IMR-90 (cell line): ENCODE measurements at regions not wholly inside any gene's neighbourhood (a gene's known extent, or its start where the extent isn't known, plus 50 kb on each side); places are given as distances from the start of the nearest gene placed in this dataset.

Experiments used
- ATAC-seq: fragments of 200-7000 bp; cut with Tn5 transposase; 2 replicates; pipeline ENCODE4 v1.9.1; 2020; ENCODE audit warnings: low read depth, mild to moderate bottlenecking, moderate library complexity
- BruUV-seq: library from RNA; stranded (reverse); fragments of 400-500 nt; replicated peaks from 2 replicates; lab custom pipeline; 2021; lab: Mats Ljungman, UMichigan
- CTCF ChIA-PET: fragments of 300-600 bp; formaldehyde crosslinking; extraction: SDS; loops from one replicate; lab custom pipeline; 2021; ENCODE audit warnings: antibody characterized with exemption; lab: Yijun Ruan, JAX
- POLR2A ChIA-PET: fragments of 300-600 bp; sonication (Branson Sonifier 250); formaldehyde crosslinking; loops from one replicate; lab custom pipeline; 2022; ENCODE audit warnings: antibody characterized with exemption; ENCODE audit not compliant: unreplicated experiment; lab: Charles Lee
- DNase-seq: peaks from one replicate; pipeline ENCODE4 v3.0.0; 2013
- H2AFZ ChIP-seq: replicated peaks from 2 replicates; pipeline ENCODE3; 2013; ENCODE audit warnings: low read length, mild to moderate bottlenecking; ENCODE audit not compliant: poor library complexity
- H2AK5ac ChIP-seq: 2 replicates; pipeline ENCODE4 v1.6.1; 2013; ENCODE audit warnings: low read depth, low read length, inconsistent platforms
- H2AK9ac ChIP-seq: replicated peaks from 2 replicates; pipeline ENCODE3; 2013; ENCODE audit warnings: mild to moderate bottlenecking, low read depth, low read length, moderate library complexity; ENCODE audit not compliant: poor library complexity
- H2BK120ac ChIP-seq: 2 replicates; pipeline ENCODE4 v1.6.1; 2013; ENCODE audit warnings: low read depth, low read length, inconsistent platforms
- H2BK15ac ChIP-seq: 3 replicates; pipeline ENCODE4 v1.6.1; 2013; ENCODE audit warnings: low read depth, low read length, inconsistent platforms
- H2BK20ac ChIP-seq: 2 replicates; pipeline ENCODE4 v1.6.1; 2013; ENCODE audit warnings: low read depth, mild to moderate bottlenecking, inconsistent platforms, low read length, moderate library complexity
- H2BK5ac ChIP-seq: 2 replicates; pipeline ENCODE4 v1.6.1; 2013; ENCODE audit warnings: mild to moderate bottlenecking, low read depth, low read length, inconsistent platforms; ENCODE audit not compliant: poor library complexity, severe bottlenecking
- H3K14ac ChIP-seq: replicated peaks from 2 replicates; pipeline ENCODE4 v1.6.1; 2013; ENCODE audit warnings: low read depth, low read length, inconsistent platforms
- H3K18ac ChIP-seq: 2 replicates; pipeline ENCODE4 v1.6.1; 2013; ENCODE audit warnings: low read depth, low read length, control low read depth
- H3K23ac ChIP-seq: 2 replicates; pipeline ENCODE4 v1.6.1; 2013; ENCODE audit warnings: low read depth, low read length, inconsistent platforms
- H3K27ac ChIP-seq: 2 replicates; pipeline ENCODE4 v1.5.1; 2013; ENCODE audit warnings: mild to moderate bottlenecking, control low read depth, low read length; ENCODE audit not compliant: insufficient read depth
- H3K27me3 ChIP-seq: 2 replicates; pipeline ENCODE4 v1.6.1; 2013; ENCODE audit warnings: low read length; ENCODE audit not compliant: control insufficient read depth, insufficient read depth
- H3K36me3 ChIP-seq: 2 replicates; pipeline ENCODE4 v1.6.1; 2013; ENCODE audit warnings: low read length, mixed read lengths; ENCODE audit not compliant: control insufficient read depth, insufficient read depth
- H3K4ac ChIP-seq: 2 replicates; pipeline ENCODE4 v1.6.1; 2013; ENCODE audit warnings: low read depth, low read length, inconsistent platforms
- H3K4me1 ChIP-seq: 2 replicates; pipeline ENCODE4 v1.6.1; 2013; ENCODE audit warnings: low read length, mixed read lengths; ENCODE audit not compliant: control insufficient read depth, insufficient read depth
- H3K4me2 ChIP-seq: 2 replicates; pipeline ENCODE4 v1.6.1; 2013; ENCODE audit warnings: low read depth, mild to moderate bottlenecking, control low read depth, low read length, moderate library complexity
- H3K4me3 ChIP-seq: 2 replicates; pipeline ENCODE4 v1.5.1; 2013; ENCODE audit warnings: low read depth, mild to moderate bottlenecking, control low read depth, low read length, moderate library complexity; ENCODE audit not compliant: insufficient read depth
- H3K56ac ChIP-seq: 2 replicates; pipeline ENCODE4 v1.6.1; 2013; ENCODE audit warnings: low read length, inconsistent platforms; ENCODE audit not compliant: insufficient read depth; ENCODE audit errors: extremely low read depth
- H3K79me1 ChIP-seq, 2 experiments: 2 replicates each; pipeline ENCODE4 v1.6.1; 2013; ENCODE audit warnings: low read length in 2 of 2, inconsistent platforms in 1 of 2, low read depth in 1 of 2
- H3K9ac ChIP-seq: 2 replicates; pipeline ENCODE4 v1.6.1; 2013; ENCODE audit warnings: low read depth, low read length, control low read depth
- H3K9me1 ChIP-seq: 2 replicates; pipeline ENCODE4 v1.6.1; 2013; ENCODE audit warnings: low read length, inconsistent platforms; ENCODE audit not compliant: insufficient read depth
- H3K9me3 ChIP-seq: 2 replicates; pipeline ENCODE4 v1.6.1; 2013; ENCODE audit warnings: low read length; ENCODE audit not compliant: control insufficient read depth, insufficient read depth
- H4K20me1 ChIP-seq: 2 replicates; pipeline ENCODE4 v1.6.1; 2013; ENCODE audit warnings: low read length, inconsistent platforms; ENCODE audit not compliant: insufficient read depth
- H4K5ac ChIP-seq: 2 replicates; pipeline ENCODE4 v1.6.1; 2013; ENCODE audit warnings: mild to moderate bottlenecking, low read depth, low read length, control low read depth
- H4K8ac ChIP-seq, 2 experiments: 2 replicates each; pipeline ENCODE4 v1.6.1; 2013; ENCODE audit warnings: low read depth in 2 of 2, low read length in 2 of 2, control low read depth in 1 of 2, inconsistent platforms in 1 of 2
- H4K91ac ChIP-seq: 2 replicates; pipeline ENCODE4 v1.6.1; 2013; ENCODE audit warnings: low read depth, low read length, inconsistent platforms; ENCODE audit not compliant: insufficient read depth
- BHLHE40 ChIP-seq: fragments of 150-350 bp; IDR thresholded peaks from 2 replicates; pipeline ENCODE4 v1.6.1; 2016; ENCODE audit warnings: mild to moderate bottlenecking, low read depth, low read length
- CEBPB ChIP-seq: IDR thresholded peaks from 2 replicates; pipeline ENCODE4 v1.6.1; 2012; ENCODE audit warnings: low read depth, low read length, improper control_type of control experiment
- CHD1 ChIP-seq: IDR thresholded peaks from 2 replicates; pipeline ENCODE4 v1.6.1; 2012; ENCODE audit warnings: low read depth, low read length, improper control_type of control experiment
- CTCF ChIP-seq: conservative IDR thresholded peaks from 2 replicates; pipeline ENCODE4 v1.5.1; 2012; ENCODE audit warnings: mild to moderate bottlenecking, low read depth, low read length, improper control_type of control experiment
- ELK1 ChIP-seq: fragments of 150-350 bp; IDR thresholded peaks from 2 replicates; pipeline ENCODE4 v1.6.1; 2016; ENCODE audit warnings: low read depth, mild to moderate bottlenecking, low read length, moderate library complexity, borderline replicate concordance
- FOS ChIP-seq: fragments of 150-350 bp; IDR thresholded peaks from 2 replicates; pipeline ENCODE4 v1.6.1; 2016; ENCODE audit warnings: low read depth, low read length
- MAFK ChIP-seq: IDR thresholded peaks from 2 replicates; pipeline ENCODE4 v1.6.1; 2012; ENCODE audit warnings: low read depth, low read length, improper control_type of control experiment
- MAZ ChIP-seq: IDR thresholded peaks from 2 replicates; pipeline ENCODE4 v1.6.1; 2012; ENCODE audit warnings: low read depth, mild to moderate bottlenecking, low read length, improper control_type of control experiment, moderate library complexity, borderline replicate concordance
- MXI1 ChIP-seq: IDR thresholded peaks from 2 replicates; pipeline ENCODE4 v1.6.1; 2012; ENCODE audit warnings: low read depth, mild to moderate bottlenecking, low read length, moderate library complexity, borderline replicate concordance
- NFE2L2 ChIP-seq: fragments of 150-350 bp; IDR thresholded peaks from 2 replicates; pipeline ENCODE4 v1.6.1; 2016; ENCODE audit warnings: low read depth, mild to moderate bottlenecking, low read length
- POLR2A ChIP-seq: IDR thresholded peaks from 2 replicates; pipeline ENCODE4 v1.6.1; 2012; ENCODE audit warnings: mild to moderate bottlenecking, low read depth, low read length
- RAD21 ChIP-seq: IDR thresholded peaks from 2 replicates; pipeline ENCODE4 v1.6.1; 2012; ENCODE audit warnings: low read length, improper control_type of control experiment
- RCOR1 ChIP-seq: IDR thresholded peaks from 2 replicates; pipeline ENCODE4 v1.6.1; 2012; ENCODE audit warnings: mild to moderate bottlenecking, low read length, improper control_type of control experiment; ENCODE audit not compliant: insufficient replicate concordance
- RFX5 ChIP-seq: IDR thresholded peaks from 2 replicates; pipeline ENCODE4 v1.8.0; 2012; ENCODE audit warnings: low read depth, mild to moderate bottlenecking, low read length, moderate library complexity
- SMC3 ChIP-seq: fragments of 150-350 bp; IDR thresholded peaks from 2 replicates; pipeline ENCODE4 v1.6.1; 2016; ENCODE audit warnings: low read depth, mild to moderate bottlenecking, antibody characterized with exemption, low read length, moderate library complexity
- WGBS, 2 experiments: methylation state at CpG; one replicate each; pipeline versions ENCODE4 v1.1.5 to v1.1.7; 2013; ENCODE audit warnings: missing lambda C conversion rate in 2 of 2; ENCODE audit not compliant: insufficient read length in 1 of 2; ENCODE audit errors: extremely low coverage in 2 of 2; 5-methylcytosine and 5-hydroxymethylcytosine counted together
- dilution Hi-C: fragments of 300-500 bp; cut with HindIII; formaldehyde crosslinking; loops from one replicate; pipeline ENCODE4 v1.14.3; 2018; ENCODE audit warnings: low sequenced_read_pairs; ENCODE audit not compliant: unreplicated experiment
- in situ Hi-C: fragments of 300-500 bp; cut with MboI; formaldehyde crosslinking; loops from 3 replicates; pipeline ENCODE4 v1.14.3; 2019; ENCODE audit warnings: low sequenced_read_pairs, inconsistent platforms, mixed read lengths
- intact Hi-C: fragments of 100-400 bp; cut with micrococcal nuclease; formaldehyde crosslinking; loops from 2 replicates; pipeline ENCODE4 v1.10.0; 2022
- TF ChIP-seq, protein P1 (sequence below): fragments of 150-350 bp; IDR thresholded peaks from 2 replicates; pipeline ENCODE4 v1.6.1; 2017; ENCODE audit warnings: mild to moderate bottlenecking, antibody characterized with exemption, low read length, low read depth

- no peaks in the 10 kb centered on the region for H3K9me1 ChIP-seq
- no peak overlapping the region for H4K91ac ChIP-seq
- in situ Hi-C loops (loop anchor here (10.0 to 25.0 kb wide), 2 partner anchors 173 to 356 kb away; no protein-coding TSS in a partner anchor), dilution Hi-C loops (no loop called here), intact Hi-C loops (loop anchor here (1.0 to 5.0 kb wide), 6 partner anchors 23 to 373 kb away; no protein-coding TSS in a partner anchor)
- H2BK20ac ChIP-seq, result no peak overlapping the region
- no CpG with 5 or more reads among the region's 4 CpGs for WGBS, 2 experiments
- H2BK5ac ChIP-seq, result no peak overlapping the region
- TF ChIP-seq FOS (no peak), CHD1 (no peak), ELK1 (no peak), MXI1 (no peak), RFX5 (no peak), RCOR1 (no peak), BHLHE40 (no peak), POLR2A (no peak), CEBPB (no peak), MAFK (no peak), RAD21 (peak; percentile 92), MAZ (no peak), CTCF (peak; percentile 76), SMC3 (peak; percentile 86), NFE2L2 (no peak)
- TF ChIP-seq, protein P1, sequence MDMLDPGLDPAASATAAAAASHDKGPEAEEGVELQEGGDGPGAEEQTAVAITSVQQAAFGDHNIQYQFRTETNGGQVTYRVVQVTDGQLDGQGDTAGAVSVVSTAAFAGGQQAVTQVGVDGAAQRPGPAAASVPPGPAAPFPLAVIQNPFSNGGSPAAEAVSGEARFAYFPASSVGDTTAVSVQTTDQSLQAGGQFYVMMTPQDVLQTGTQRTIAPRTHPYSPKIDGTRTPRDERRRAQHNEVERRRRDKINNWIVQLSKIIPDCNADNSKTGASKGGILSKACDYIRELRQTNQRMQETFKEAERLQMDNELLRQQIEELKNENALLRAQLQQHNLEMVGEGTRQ, result no peak
- no peak overlapping the region for H2AK9ac ChIP-seq
- no peak overlapping the region for H3K18ac ChIP-seq
- no peak overlapping the region for H2AFZ ChIP-seq
- H3K27me3 ChIP-seq, result peaks cover 6% of the 10 kb centered on the region; the same call in 1 of the 2 replicates
- no peaks in the 10 kb centered on the region for H3K79me1 ChIP-seq
- H3K27ac ChIP-seq, result no peak overlapping the region
- CTCF ChIA-PET, result interaction anchor here (1.1 kb wide), 1 partner anchor 9 kb away, joined by 3 read pairs; no protein-coding TSS in a partner anchor
- H4K20me1 ChIP-seq, result no peaks in the 10 kb centered on the region
- no peak overlapping the region for H3K4ac ChIP-seq
- H3K4me2 ChIP-seq, result no peak overlapping the region
- no peak overlapping the region for H3K23ac ChIP-seq
- H3K4me1 ChIP-seq, result 0 out of 2 replicates have a peak, but pooled peaks cover 2% of the 10 kb centered on the region
- H2AK5ac ChIP-seq, result no peak overlapping the region
- no peaks in the 10 kb centered on the region for H3K36me3 ChIP-seq
- no peak overlapping the region for H2BK120ac ChIP-seq
- no peak overlapping the region for H3K9ac ChIP-seq
- ATAC-seq, result peak; percentile 83
- no TSS peak for BruUV-seq
- peak; percentile 76 for DNase-seq
- peaks cover 8% of the 10 kb centered on the region for H3K9me3 ChIP-seq
- no peak overlapping the region for H3K4me3 ChIP-seq
- H3K56ac ChIP-seq, result no peak overlapping the region
- no peak overlapping the region for H2BK15ac ChIP-seq
- no peak overlapping the region for H4K5ac ChIP-seq
- H4K8ac ChIP-seq, result no peak overlapping the region
- no peak overlapping the region for H3K14ac ChIP-seq
- POLR2A ChIA-PET, result no interaction called here
These were observed 98.9 kb upstream of the GLS start for GRCh38 chr2:190781604-190782198.
